ENCODE measurements at regions not wholly inside any gene's neighbourhood (a gene's known extent, or its start where the extent isn't known, plus 50 kb on each side); places are given as distances from the start of the nearest gene placed in this dataset.

DNA sequence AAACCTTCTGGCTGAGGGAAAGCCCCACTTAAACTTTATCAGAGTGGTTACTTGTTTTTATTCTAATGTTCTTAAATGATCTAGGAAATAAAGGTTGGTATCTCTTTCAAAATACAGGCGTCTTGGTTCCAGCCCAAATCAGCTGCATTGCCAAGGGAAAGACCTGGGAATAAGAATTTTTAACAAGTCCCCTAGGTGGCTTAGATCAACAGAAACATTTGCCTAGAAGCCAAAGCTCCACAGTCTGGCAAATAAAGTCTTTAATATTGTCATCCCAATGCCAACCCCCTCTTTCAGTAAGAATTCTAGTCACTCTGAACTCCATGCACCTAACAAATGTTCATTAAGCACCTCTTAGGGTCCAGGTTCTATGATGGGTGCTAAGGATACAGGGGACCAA, 66.8 kb downstream of the ARL6IP4 start:
- ATAC-seq, result no peak
- Histone ChIP-seq H3K4me3 (no peak overlapping the region), H3K4me1 (peaks cover 14% of the 10 kb centered on the region), H3K27me3 (no peaks in the 10 kb centered on the region), H3K9me3 (no peaks in the 10 kb centered on the region), H3K36me3 (no peaks in the 10 kb centered on the region), H3K27ac (no peak overlapping the region)
- intact Hi-C loops (cut with DNase I), result loop anchor here (10.0 kb wide), 1 partner anchor 108 kb away; the partner anchor contains the start of gene PITPNM2
- TF ChIP-seq, protein P1, sequence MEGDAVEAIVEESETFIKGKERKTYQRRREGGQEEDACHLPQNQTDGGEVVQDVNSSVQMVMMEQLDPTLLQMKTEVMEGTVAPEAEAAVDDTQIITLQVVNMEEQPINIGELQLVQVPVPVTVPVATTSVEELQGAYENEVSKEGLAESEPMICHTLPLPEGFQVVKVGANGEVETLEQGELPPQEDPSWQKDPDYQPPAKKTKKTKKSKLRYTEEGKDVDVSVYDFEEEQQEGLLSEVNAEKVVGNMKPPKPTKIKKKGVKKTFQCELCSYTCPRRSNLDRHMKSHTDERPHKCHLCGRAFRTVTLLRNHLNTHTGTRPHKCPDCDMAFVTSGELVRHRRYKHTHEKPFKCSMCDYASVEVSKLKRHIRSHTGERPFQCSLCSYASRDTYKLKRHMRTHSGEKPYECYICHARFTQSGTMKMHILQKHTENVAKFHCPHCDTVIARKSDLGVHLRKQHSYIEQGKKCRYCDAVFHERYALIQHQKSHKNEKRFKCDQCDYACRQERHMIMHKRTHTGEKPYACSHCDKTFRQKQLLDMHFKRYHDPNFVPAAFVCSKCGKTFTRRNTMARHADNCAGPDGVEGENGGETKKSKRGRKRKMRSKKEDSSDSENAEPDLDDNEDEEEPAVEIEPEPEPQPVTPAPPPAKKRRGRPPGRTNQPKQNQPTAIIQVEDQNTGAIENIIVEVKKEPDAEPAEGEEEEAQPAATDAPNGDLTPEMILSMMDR (IDR thresholded peaks at IDR 0.05), result no peak
- no peak for DNase-seq

- DNase-seq, result no peak
- H3K27ac ChIP-seq, result no peak overlapping the region
- ATAC-seq, result no peak
- intact Hi-C loops (cut with DNase I), result loop anchor here (10.0 kb wide), 1 partner anchor 108 kb away; the partner anchor contains the start of gene PITPNM2
- H3K9me3 ChIP-seq, result no peaks in the 10 kb centered on the region
- H3K36me3 ChIP-seq, result no peaks in the 10 kb centered on the region
- TF ChIP-seq, protein P1 (IDR thresholded peaks at IDR 0.05), result no peak
- peaks cover 14% of the 10 kb centered on the region for H3K4me1 ChIP-seq
- H3K4me3 ChIP-seq, result no peak overlapping the region
- no peaks in the 10 kb centered on the region for H3K27me3 ChIP-seq
Measured at GRCh38 chr12:123046431-123046830, 66.0 kb downstream of the ARL6IP4 start.

GRCh38 chr12:123045678-123046077, 65.2 kb downstream of the ARL6IP4 start:
- Histone ChIP-seq H3K4me1 (peaks cover 14% of the 10 kb centered on the region), H3K4me3 (no peak overlapping the region), H3K27ac (no peak overlapping the region), H3K36me3 (no peaks in the 10 kb centered on the region), H3K27me3 (no peaks in the 10 kb centered on the region), H3K9me3 (no peaks in the 10 kb centered on the region)
- intact Hi-C loops (cut with DNase I), result loop anchor here (10.0 kb wide), 1 partner anchor 109 kb away; the partner anchor contains the start of gene PITPNM2
- DNase-seq, result no peak
- ATAC-seq, result no peak
- TF ChIP-seq, protein P1 (IDR thresholded peaks at IDR 0.05), result no peak

DNA sequence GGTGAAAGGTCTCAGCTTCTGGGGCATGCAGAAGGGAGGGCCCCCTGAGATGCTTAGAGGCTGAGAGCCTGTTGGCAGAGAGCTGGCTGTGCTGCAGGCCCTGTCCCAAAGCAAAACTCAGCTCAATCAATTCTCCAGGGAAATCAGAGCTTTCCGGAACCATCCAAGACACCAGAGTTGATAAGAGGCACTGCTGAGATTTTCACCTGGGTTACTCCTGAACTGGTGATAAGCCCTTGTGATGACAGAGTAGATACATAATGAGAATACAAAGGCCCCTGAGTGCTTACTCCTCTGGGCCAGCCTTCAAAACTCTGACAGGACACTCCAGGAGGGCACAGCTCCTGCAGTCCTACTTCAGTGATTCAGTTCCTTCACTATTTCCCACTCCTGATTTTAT, 63.9 kb downstream of the ARL6IP4 start:
- ATAC-seq (no peak), DNase-seq (no peak)
- Histone ChIP-seq H3K4me1 (peaks cover 14% of the 10 kb centered on the region), H3K27me3 (no peaks in the 10 kb centered on the region), H3K27ac (no peak overlapping the region), H3K4me3 (no peak overlapping the region), H3K36me3 (no peaks in the 10 kb centered on the region), H3K9me3 (no peaks in the 10 kb centered on the region)
- intact Hi-C loops (cut with DNase I), result loop anchor here (10.0 kb wide), 1 partner anchor 110 kb away; the partner anchor contains the start of gene PITPNM2
- TF ChIP-seq, protein P1 (IDR thresholded peaks at IDR 0.05), result no peak

DNA sequence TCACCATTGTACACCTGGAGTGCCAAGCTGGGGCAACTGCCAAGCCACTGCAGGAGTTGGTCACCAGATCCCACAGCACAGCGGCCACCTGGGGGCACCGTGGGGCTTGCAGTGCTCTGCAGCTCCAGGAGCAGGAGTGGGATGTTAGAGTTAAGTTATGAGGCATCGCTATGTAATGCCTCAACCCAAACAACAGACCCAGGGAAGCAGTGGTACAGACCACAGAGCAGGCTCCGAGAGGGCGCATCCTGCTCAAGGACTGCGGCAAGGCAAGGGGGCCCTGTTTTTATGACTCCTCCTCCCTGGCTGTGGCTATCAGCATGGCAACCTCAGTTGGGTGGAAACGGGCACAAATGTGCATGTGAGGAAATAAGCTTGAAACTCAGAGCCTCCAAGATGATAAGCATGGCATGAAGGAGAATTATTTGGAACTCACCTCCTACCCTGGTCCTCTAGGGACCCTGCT, 63.1 kb downstream of the ARL6IP4 start:
- H3K4me3 ChIP-seq, result no peak overlapping the region
- ATAC-seq (peak; percentile 96), DNase-seq (peak; percentile 92)
- peaks cover 14% of the 10 kb centered on the region for H3K4me1 ChIP-seq
- TF ChIP-seq, protein P1 (IDR thresholded peaks at IDR 0.05), result peak; percentile 65
- H3K27ac ChIP-seq, result no peak overlapping the region
- no peaks in the 10 kb centered on the region for H3K36me3 ChIP-seq
- H3K27me3 ChIP-seq, result no peaks in the 10 kb centered on the region
- intact Hi-C loops (cut with DNase I), result loop anchor here (10.0 kb wide), 1 partner anchor 111 kb away; the partner anchor contains the start of gene PITPNM2
- no peaks in the 10 kb centered on the region for H3K9me3 ChIP-seq

Data from upper lobe of right lung (tissue), 1 donor.